Ureter (tissue), 1 donor: ENCODE measurements at regions not wholly inside any gene's neighbourhood (a gene's known extent, or its start where the extent isn't known, plus 50 kb on each side); places are given as distances from the start of the nearest gene placed in this dataset.
"Not testable (repeated sequence)": the region's sequence is repeated elsewhere in the genome, so short reads cannot be mapped to it uniquely, and the experiment has no call there.

Source experiments
- DNase-seq: peaks from one replicate; pipeline ENCODE4 v3.0.0-alpha.2; 2020; ENCODE audit warnings: low spot score
- donor health status: DM: yes; HTN: yes; CAD: no.

GRCh38 chr18:28288784-28289183 is 111.9 kb upstream of the CDH2 start:
- DNase-seq, result no peak

- DNase-seq, result no peak
These were observed 110.2 kb upstream of the CDH2 start for GRCh38 chr18:28287146-28287545.

GRCh38 chr18:28284132-28284531 is 107.2 kb upstream of the CDH2 start:
- no peak for DNase-seq

- no peak for DNase-seq
These were observed 104.5 kb upstream of the CDH2 start for GRCh38 chr18:28281400-28281799.

GRCh38 chr18:28269750-28270149 is 92.8 kb upstream of the CDH2 start:
- no peak for DNase-seq

- DNase-seq, result no peak
These were observed 91.1 kb upstream of the CDH2 start for GRCh38 chr18:28267878-28268625.

- no peak for DNase-seq
These were observed 90.3 kb upstream of the CDH2 start for GRCh38 chr18:28267276-28267675.

GRCh38 chr18:28256166-28256565 is 79.2 kb upstream of the CDH2 start:
- no peak for DNase-seq

GRCh38 chr18:28248653-28249052 is 71.7 kb upstream of the CDH2 start:
- no peak for DNase-seq

- DNase-seq, result not testable (repeated sequence)
These were observed 63.7 kb upstream of the CDH2 start for GRCh38 chr18:28240626-28241025.

GRCh38 chr18:28236487-28236886 is 59.6 kb upstream of the CDH2 start:
- DNase-seq, result no peak
